Vagina (tissue), 2 donors: ENCODE measurements at regions not wholly inside any gene's neighbourhood (a gene's known extent, or its start where the extent isn't known, plus 50 kb on each side); places are given as distances from the start of the nearest gene placed in this dataset.

ENCODE experiments used
- CTCF ChIP-seq, 3 experiments: fragments of 450-650 bp in 2 of 3; fragments of 200-600 bp in 1 of 3; sonication (generic) in 1 of 3; IDR thresholded peaks; one replicate each; pipeline ENCODE4 v1.5.1; 2017 to 2019; ENCODE audit warnings: antibody characterized with exemption in 3 of 3, mild to moderate bottlenecking in 2 of 3, moderate library complexity in 2 of 3
- POLR2A ChIP-seq, 2 donors: fragments of 450-650 bp; IDR thresholded peaks; one replicate each; pipeline ENCODE4 v1.6.1; 2017; ENCODE audit warnings: antibody characterized with exemption in 2 of 2, mild to moderate bottlenecking in 2 of 2, moderate library complexity in 2 of 2

GRCh38 chr7:25928549-25929330 is 223.3 kb upstream of the NFE2L3 start:
- TF ChIP-seq CTCF (IDR thresholded peaks at IDR 0.05) (no peak), POLR2A (IDR thresholded peaks at IDR 0.05) (no peak)
